IPS-11a (cell line): ENCODE measurements at regions not wholly inside any gene's neighbourhood (a gene's known extent, or its start where the extent isn't known, plus 50 kb on each side); places are given as distances from the start of the nearest gene placed in this dataset.
"Not testable (repeated sequence)": the region's sequence is repeated elsewhere in the genome, so short reads cannot be mapped to it uniquely, and the experiment has no call there.

Experiments used
- H3K4me3 ChIP-seq: one replicate; pipeline ENCODE4 v1.5.1; 2013; ENCODE audit warnings: low read depth, low read length, control low read depth

DNA sequence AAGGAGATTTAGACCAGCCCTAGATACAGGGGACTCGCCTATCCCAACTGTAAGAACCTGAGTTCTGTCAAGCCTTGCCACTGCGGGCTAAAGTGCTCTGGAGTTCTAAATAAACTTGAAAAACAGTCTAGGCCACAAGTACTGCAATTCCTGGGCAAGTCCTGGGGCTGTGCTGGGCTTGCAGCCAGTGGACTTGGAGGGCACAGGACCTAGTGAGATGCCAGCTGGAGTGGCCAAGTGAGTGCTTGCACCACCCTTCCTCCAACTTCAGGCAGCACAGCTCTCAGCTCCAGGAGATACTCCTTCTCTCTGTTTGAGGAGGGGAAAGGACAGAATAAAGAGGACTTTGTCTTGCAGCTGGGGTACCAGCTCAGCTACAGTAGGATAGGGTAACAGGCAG lies 307.6 kb upstream of the FBXO33 start:
- no peak overlapping the region for H3K4me3 ChIP-seq

DNA sequence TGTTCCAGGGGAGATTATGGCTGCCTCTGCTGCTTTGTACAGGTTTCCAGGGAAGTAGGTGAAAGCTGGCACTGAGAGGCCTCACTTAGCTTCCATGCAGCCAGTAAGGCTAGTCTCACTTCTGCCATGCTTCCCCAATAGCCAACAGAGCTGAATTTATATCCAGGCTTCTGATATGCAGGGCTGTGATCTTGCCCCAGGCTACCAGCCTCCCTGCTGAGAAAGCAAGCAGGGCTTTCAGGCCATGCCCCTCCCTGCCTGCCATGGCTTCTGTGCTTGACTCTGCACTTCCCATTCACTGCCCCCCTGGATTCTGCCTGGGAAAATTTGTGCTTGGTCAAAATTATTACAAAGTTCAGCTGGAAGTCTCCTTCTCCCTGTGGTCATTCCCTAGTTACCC lies 302.1 kb upstream of the FBXO33 start:
- H3K4me3 ChIP-seq = no peak overlapping the region

DNA sequence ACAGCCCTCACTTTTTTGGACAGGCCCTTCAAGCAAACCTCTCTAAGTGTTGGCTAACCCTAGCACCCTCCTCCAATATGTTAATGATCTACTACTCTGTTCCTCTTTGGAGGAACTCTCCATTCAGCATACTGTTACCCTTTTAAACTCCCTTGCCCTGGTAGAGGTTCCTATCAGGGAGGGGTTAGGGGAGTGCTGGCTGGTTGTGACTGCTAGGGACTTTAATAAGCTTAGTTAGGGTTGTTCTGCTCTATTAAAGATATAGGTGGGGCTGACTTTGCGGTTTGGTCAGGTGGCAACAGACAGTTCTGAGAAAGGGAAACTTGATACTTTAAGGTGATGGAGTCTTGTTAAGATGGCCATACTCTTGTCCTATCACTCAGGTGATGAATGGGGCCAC lies 301.5 kb upstream of the FBXO33 start:
- H3K4me3 ChIP-seq = no peak overlapping the region

DNA sequence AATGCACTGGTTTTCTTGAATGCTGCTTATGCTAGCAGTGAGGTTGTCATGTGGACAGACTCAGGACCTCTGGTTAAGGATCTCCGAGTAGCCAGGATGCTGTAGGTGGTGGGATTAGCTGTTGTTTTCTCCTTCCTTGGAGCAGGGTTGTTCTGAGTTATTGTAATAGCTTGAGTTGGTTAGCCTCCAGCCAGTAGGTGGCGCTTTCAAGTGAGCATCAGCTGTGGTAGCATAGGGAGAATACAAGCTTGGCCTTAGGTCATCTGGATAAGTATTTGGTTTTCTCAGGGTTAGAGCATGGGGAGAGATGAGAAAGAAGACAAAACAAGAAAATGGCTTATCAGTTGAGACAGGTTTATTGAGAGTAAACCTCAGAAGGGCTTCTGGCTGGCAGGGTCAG lies 299.7 kb upstream of the FBXO33 start:
- H3K4me3 ChIP-seq = no peak overlapping the region

DNA sequence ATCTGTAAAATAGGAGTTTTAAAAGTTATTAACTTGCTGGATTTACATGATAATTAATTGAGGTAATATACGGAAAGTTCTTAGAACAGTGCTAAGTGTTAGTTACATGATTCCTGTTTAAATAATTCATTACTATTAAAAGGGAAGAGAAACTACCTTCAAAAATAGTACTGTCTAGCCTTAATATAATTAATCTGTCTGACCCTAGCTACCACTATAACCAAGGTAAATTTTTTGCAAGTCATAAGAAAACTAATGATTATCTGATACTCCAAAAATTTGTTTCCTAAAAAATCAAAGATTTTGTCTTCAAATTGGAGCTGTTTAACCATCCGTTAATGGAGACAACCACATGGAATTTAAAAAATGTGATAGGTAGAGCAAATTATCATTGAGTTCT lies 294.3 kb upstream of the FBXO33 start:
- no peak overlapping the region for H3K4me3 ChIP-seq

DNA sequence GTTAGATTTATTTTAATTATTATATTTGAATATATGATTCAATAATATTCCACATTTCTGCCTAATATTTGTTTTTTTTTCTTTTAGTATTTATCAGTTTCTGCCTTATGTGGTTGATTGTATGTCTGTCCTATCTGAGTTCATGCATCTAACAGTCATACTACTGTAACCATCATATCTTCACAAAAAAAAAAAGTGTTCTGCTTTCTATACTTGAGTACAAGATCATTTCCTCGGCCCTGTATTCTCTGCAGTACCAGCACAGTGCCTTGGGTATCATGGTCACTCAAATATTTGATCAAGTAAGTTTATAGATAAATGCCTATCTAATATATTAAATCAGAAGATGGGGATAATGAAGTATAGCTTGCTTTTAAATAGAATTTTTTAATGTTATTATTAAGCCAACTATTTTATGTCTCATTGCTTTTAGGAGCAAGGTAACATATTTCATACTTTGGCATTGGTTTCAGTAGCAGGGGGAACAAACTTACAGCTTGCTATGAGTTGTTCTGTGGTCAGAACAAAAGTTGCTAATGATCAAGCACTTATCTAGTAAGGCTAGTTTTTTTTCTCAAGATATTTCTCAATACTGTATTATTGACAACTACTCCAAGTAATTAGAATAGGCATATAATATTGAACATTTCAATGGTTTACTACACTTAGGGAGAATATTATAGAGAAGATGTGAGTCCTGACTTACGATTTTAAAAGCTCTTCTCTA lies 290.5 kb upstream of the FBXO33 start:
- no peak overlapping the region for H3K4me3 ChIP-seq

DNA sequence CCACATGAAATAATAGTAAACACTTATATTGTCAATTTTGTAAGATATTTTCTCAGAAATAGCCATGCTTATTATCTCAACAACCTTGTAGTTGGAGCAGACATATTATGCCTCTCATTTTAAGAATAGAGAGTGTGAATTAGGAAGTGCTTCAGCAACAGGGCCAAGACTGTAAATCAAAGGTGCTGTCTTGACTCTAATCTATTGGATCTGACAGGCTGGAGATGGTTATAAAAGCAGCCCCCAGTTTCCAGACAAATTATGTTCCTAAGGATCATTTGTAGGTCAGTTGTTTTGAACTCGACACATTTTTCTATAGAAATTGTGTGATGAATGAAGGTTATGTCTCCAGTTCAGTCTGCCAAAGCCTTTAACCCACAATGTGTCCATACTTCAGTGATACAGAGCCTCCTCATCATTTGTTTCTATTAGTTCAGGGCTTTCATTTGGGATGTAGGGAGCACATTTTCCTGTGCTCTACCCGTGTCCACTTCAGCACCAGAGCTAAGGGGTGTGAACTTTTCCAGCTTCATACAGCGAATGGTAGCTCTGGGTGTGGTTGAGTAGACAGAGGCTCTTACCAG lies 284.8 kb upstream of the FBXO33 start:
- no peak overlapping the region for H3K4me3 ChIP-seq

DNA sequence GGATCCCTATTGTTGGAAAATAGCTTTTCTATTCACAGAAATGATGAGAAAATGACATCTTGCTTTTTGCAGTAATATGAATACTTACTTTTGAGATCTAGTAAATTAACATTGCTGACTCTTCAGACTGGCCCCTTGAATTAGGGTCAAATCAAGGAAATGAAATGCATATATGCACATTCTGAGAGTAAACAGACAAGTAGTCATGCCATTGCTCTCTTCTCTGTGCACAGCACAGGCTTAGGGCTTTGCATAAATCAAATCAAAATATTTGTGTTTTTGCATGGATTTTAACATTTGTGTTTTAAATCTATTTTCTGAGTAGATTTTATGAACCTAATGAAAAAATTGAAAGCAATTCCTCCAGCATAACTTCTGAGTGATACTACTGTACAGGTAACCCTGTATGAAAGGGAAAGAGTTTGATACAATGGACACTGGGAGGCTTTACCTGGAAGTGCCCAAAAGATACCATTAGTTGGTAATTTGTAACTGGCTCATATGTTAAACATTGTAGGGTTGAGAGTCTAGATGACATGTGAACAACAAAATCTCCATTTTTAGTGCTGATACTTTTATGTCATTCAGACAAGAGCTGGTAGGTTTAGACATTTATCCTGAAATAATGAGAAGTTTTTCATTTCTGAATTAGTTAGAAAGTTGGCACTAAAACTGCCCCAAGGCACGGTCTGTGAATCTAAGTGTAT lies 280.2 kb upstream of the FBXO33 start:
- H3K4me3 ChIP-seq = no peak overlapping the region

DNA sequence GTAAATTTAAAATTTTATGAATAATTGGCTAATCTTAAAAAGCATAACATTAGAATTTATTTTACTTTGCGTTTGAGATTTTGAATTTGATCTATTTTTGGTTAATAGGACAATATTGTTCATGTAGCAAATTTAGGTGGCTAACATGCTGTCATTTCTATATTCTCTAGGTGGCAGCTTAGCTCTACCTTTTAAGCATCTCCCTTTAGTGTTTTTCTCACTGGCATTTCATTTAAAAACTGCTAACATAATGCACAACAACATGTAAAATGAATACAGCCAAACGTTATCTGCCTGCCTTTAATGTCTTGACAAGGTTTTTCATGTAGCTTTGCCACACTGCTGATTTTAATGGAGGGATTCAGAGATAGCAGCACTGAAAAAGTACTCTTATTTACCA lies 272.4 kb upstream of the FBXO33 start:
- no peak overlapping the region for H3K4me3 ChIP-seq

DNA sequence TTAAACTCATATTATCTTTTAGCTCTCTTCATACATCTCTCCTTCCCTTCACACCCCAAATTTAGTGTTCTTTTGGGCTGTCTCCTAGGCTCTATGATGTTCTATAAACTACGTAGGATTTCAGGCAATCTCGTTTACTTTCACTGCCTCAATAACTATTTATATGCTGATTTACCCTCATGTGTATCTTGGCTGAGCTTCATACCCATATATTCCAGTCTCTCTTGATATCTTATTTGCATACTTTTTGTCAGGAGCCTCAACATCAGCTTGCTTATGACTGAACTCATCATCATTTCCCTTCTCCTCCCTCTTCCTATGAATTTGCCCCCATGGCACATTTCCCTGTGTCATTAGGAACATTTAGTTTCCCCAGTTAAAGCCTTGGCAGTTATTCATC lies 262.1 kb upstream of the FBXO33 start:
- H3K4me3 ChIP-seq = no peak overlapping the region

DNA sequence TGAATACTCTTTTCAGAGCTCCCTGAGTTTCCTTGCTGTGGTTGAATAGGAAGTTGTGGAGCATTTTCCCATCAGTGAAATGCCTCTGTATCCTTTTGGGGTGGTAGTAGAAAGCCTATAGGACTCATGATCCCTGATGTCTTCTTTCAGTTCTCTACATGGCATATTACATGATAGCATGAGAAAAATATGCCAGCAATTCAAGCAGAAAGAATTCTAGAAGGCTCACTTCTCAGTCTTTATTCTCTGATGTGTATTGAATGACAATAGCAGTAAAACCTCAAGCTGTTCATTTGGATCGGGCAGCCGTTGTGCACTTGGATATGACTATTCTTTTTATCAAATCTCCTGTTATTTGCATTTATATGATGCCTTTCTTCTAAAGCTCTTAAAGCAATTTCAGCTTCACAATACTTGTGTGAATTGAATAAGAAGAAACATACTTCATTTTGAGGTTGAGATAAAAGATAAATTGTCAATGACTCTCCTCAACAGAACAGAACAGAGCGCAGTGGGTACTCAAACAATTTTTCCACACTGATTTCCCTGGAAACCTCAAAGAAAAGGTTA lies 251.5 kb upstream of the FBXO33 start:
- no peak overlapping the region for H3K4me3 ChIP-seq

DNA sequence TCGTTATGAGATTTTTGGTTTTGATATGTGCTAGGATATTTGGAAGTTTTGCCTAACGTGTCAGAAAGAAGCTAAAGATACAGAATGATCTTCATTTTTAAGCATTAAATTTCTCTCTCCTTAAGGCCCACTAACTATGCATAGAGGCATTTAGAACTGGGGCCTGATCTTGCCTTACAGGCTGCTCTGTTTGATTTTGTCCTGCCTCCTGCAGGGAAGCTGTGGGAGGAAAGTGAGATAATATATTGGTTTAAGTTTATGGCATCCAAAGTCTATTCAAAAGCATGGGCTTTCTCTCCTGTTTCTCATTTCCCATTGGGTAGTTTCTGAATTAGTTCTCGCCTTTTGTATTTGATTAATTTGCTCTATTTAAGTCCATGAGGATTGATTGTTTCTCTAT lies 250.3 kb upstream of the FBXO33 start:
- H3K4me3 ChIP-seq = no peak overlapping the region

DNA sequence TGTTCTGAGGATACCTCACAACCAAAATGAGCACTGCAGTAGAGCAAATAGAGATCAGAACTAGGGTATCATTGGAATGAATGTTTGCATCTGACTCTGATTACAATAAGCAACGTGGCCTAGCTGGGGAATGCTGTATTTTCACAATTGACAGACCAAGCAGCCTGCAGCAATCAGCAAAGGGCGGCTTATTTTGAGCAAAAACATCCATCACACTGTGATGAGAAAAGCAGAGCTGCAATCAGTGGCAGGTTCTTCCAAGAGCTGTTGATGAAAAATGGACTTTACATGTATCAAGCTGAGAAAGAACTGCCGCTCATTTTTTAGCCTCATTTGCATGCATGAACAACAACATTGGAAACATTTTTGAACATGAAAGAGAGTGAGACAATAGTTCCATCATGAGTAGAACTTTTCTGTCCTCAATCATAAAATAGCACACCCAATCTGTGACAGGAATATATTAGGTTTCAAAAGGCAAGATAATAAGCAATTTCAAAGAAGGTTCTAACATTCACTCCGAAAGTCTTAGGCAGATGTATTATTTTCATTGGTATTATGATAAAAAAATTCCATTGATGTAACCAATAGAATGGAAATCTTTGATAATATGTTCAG lies 249.7 kb upstream of the FBXO33 start:
- H3K4me3 ChIP-seq = no peak overlapping the region

DNA sequence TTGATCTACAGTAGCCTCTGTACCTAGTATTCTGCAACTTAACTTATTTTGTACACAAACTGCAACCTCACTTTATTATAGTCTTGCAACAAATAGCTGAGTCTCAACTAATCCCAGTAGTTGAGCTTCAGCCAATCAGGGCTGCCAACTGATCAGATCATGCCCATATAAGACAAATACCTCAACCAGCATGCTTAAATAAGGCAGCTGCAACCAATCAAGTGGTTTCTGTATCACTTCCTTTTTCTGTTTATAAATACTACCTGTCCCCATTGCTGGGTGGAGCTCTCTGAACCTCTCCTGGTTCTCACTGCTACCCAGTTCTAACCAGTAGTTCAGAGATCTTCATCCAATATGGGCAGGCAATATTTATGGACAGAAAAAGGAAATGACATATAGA lies 248.5 kb upstream of the FBXO33 start:
- H3K4me3 ChIP-seq = no peak overlapping the region

DNA sequence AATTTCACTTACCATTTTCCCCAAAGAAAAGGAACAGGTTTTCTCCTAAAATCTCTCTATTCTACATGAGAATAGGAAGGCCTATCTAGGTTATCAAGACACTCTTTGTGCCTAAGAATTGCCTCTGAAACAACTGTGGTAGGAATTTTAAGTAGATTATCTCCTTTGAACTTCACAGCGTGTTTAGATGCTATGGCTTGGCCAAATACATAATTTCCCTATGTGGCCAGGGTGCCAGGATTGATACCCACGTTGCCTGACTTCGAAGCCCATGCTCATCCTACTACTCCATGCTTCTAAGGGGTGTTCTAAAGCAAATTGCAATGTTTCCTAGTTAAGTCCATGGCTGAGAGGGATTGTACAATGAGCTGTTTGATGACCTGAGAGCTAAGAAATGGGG lies 241.5 kb upstream of the FBXO33 start:
- no peak overlapping the region for H3K4me3 ChIP-seq

DNA sequence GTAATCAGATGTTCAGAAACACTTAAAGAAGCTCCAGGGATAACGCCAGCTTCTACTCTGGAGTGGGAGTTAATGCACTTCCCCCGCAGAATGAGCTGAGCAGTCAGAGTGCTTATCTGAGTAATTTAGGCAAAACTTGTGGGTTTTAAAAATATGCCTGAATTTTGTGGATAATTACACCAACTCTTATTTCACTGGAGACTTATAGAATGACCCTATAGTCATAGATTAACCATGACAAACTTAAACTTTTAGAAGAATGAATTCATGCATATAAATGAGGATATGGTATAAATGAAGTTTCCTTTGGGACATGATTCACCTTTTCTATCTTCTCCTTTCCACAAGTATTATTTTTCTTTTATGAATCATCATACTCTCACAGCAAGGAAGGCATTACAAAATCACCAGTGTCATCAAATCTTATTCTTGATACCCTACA lies 241.1 kb upstream of the FBXO33 start:
- no peak overlapping the region for H3K4me3 ChIP-seq

DNA sequence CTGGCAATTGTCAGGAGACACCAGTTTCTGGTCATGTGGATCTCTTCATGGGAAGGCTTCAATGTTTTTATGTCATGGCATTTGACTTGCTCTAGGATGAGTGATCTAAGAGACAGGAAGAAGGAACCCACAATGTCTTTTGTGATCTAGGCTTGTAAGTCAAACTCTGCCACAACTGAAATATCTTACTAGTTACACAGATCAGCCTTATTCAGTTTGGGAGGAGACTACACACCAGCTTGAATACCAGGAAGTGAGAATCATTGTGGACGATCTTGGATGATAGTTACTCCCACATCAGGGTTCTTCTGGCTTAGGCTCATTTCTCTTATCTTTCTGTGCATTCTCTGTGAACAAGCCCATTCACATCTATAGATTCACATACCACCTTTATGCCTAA lies 236.2 kb upstream of the FBXO33 start:
- no peak overlapping the region for H3K4me3 ChIP-seq

DNA sequence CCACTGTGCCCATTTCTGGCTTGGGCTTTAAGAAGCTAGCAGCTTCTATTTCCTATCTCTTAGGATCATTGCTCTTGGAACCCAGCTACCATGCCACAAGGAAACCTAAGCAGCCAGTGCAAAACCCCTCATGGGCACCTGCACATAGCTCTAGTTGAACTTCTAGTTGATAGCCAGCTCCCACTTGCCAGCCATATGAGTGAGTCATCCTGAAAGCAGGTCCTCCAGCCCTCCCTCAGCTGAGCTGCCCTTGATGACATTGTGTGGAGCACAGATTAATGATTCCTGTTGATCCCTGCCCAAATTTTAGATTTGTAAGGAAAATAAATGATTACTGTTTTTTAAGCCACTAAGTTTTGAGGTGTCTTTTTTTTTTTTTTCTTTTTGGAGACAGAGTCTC lies 234.2 kb upstream of the FBXO33 start:
- no peak overlapping the region for H3K4me3 ChIP-seq

DNA sequence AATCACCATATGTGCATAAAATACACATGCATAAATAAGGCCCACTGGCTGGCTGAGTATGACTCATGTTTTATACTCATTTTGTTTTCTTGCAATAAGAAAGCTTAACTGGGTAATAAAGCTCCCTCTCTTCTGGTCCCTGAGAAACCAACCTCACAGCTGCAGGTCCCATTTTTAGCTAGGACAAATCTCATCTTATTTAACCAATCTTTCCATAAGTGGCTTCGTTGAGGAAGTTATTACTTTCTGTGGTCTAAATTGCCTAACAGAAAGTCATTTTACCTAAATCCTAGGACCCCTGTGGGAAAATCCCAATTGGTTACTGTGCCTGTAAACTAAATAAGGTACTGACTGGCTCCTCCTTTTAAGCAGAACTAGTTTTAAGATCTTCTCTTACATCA lies 232.8 kb upstream of the FBXO33 start:
- no peak overlapping the region for H3K4me3 ChIP-seq

DNA sequence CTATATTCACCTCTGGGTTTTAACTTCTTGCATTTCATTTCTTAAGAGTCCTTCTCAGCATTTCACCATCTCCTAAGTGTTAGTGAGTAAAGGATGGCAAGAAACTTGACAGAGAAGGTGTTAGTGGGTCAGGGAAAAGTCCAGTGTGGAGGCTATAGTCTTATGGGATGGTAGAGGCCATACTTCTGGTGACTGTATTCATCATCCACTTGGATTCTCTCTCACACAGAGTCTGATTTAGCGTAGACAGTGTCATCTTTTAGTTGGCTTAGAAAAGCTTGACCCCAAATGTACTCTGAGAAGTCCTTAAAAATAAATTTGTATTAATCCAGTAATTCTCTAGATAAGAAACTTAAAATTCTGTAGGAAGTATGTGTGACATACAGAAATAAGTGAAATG lies 232.4 kb upstream of the FBXO33 start:
- H3K4me3 ChIP-seq = no peak overlapping the region

DNA sequence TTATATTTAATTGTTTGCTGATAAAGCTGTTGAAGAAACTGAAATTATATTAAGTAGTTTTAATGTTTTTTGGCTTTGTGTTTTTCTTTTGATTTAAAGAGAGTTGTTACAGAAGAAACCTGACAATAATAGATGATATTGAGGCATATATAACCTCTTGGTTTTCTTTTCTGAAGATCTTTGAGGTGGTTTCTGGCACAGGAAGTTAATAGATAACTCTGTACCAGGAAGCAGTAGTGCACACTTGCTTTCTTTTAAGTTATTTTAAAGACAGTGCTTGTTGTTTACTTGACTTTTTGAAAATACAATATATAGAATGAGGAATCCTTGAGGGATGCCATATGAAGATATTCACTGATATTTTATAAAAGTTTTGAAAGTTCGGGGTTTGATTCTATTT lies 209.0 kb upstream of the FBXO33 start:
- no peak overlapping the region for H3K4me3 ChIP-seq

DNA sequence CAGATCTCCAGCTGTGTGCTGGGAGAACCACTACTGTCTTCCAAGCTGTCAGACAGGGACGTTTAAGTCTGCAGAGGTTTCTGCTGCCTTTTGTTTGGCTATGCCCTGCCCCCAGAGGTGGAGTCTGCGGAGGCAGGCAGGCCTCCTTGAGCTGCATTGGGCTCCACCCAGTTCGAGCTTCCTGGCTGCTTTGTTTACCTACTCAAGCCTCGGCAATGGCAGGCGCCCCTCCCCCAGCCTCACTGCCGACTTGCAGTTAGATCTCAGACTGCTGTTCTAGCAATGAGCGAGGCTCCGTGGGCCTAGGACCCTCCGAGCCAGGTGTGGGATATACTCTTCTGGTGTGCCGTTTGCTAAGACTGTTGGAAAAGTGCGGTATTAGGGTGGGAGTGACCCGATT lies 206.8 kb upstream of the FBXO33 start:
- H3K4me3 ChIP-seq = not testable (repeated sequence)
